NT2/D1 (cell line): ENCODE measurements at regions not wholly inside any gene's neighbourhood (a gene's known extent, or its start where the extent isn't known, plus 50 kb on each side); places are given as distances from the start of the nearest gene placed in this dataset.

ENCODE experiments used
- DNase-seq: peaks from one replicate; pipeline ENCODE4 v3.0.0-alpha.2; 2011; ENCODE audit warnings: low read depth, low spot score
- H3K27me3 ChIP-seq: 2 replicates; pipeline ENCODE4 v1.6.0; 2011; ENCODE audit warnings: mild to moderate bottlenecking; ENCODE audit not compliant: insufficient read length, insufficient read depth
- H3K36me3 ChIP-seq: 2 replicates; pipeline ENCODE4 v1.6.1; 2011; ENCODE audit warnings: mild to moderate bottlenecking, low read length, mixed read lengths; ENCODE audit not compliant: insufficient read depth, insufficient read length
- H3K4me1 ChIP-seq: 2 replicates; pipeline ENCODE4 v1.5.1; 2011; ENCODE audit not compliant: insufficient read depth, insufficient read length
- H3K4me3 ChIP-seq: 2 replicates; pipeline ENCODE4 v1.5.1; 2011; ENCODE audit warnings: low read depth; ENCODE audit not compliant: insufficient read length
- H3K9ac ChIP-seq: 2 replicates; pipeline ENCODE4 v1.6.0; 2011; ENCODE audit warnings: low read depth; ENCODE audit not compliant: insufficient read length
- H3K9me3 ChIP-seq: 2 replicates; pipeline ENCODE4 v1.5.1; 2011; ENCODE audit warnings: mild to moderate bottlenecking, low read length; ENCODE audit not compliant: insufficient read depth
- SUZ12 ChIP-seq: IDR thresholded peaks from 2 replicates; pipeline ENCODE4 v1.6.1; 2011; ENCODE audit not compliant: insufficient read length, insufficient read depth; ENCODE audit errors: extremely low read depth
- YY1 ChIP-seq: IDR thresholded peaks from 2 replicates; pipeline ENCODE4 v1.6.1; 2011; ENCODE audit not compliant: insufficient read length, insufficient read depth
- ZNF274 ChIP-seq: IDR thresholded peaks from 2 replicates; pipeline ENCODE4 v1.6.1; 2011; ENCODE audit warnings: mild to moderate bottlenecking, low read depth, low read length

- no peak overlapping the region for H3K9ac ChIP-seq
- DNase-seq: no peak
- H3K4me1 ChIP-seq: peaks cover 2% of the 10 kb centered on the region
- H3K9me3 ChIP-seq: peaks cover 10% of the 10 kb centered on the region
- H3K4me3 ChIP-seq: no peak overlapping the region
- no peak for TF ChIP-seq SUZ12
- no peak for TF ChIP-seq ZNF274
- TF ChIP-seq YY1: no peak
- no peaks in the 10 kb centered on the region for H3K36me3 ChIP-seq
- H3K27me3 ChIP-seq: no peaks in the 10 kb centered on the region
Observed at GRCh38 chr15:69634860-69635259, 182.2 kb downstream of the RPLP1 start.

- TF ChIP-seq ZNF274 (no peak), SUZ12 (no peak), YY1 (no peak)
- no peaks in the 10 kb centered on the region for H3K36me3 ChIP-seq
- DNase-seq: no peak
- no peak overlapping the region for H3K4me3 ChIP-seq
- H3K4me1 ChIP-seq: peaks cover 2% of the 10 kb centered on the region
- peaks cover 17% of the 10 kb centered on the region for H3K9me3 ChIP-seq
- H3K27me3 ChIP-seq: no peaks in the 10 kb centered on the region
- no peak overlapping the region for H3K9ac ChIP-seq
Observed at GRCh38 chr15:69636169-69636915, 183.7 kb downstream of the RPLP1 start.

GRCh38 chr15:69637818-69638217, 185.2 kb downstream of the RPLP1 start:
- Histone ChIP-seq H3K36me3 (no peaks in the 10 kb centered on the region), H3K9me3 (peaks cover 17% of the 10 kb centered on the region), H3K9ac (no peak overlapping the region), H3K4me1 (no peaks in the 10 kb centered on the region), H3K4me3 (no peak overlapping the region), H3K27me3 (no peaks in the 10 kb centered on the region)
- no peak for DNase-seq
- TF ChIP-seq ZNF274 (no peak), YY1 (no peak), SUZ12 (no peak)

DNA sequence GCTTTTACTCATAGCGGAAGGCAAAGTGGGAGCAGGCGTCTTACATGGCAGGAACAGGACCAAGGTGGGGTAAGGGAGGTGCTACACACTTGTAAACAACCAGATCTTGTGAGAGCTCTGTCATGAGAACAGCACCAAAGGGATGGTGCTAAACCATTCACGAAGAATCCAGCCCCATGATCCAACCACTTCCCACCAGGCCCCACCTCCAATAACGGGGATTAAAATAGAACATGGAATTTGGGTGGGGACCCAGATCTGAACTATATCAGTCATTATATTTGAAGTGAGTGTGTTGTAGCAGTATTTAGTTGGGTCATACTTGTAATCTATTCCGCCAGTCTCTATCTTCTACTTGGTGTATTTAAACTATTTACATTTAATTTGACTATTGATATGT, 190.9 kb downstream of the RPLP1 start:
- H3K4me3 ChIP-seq: no peak overlapping the region
- no peak for TF ChIP-seq SUZ12
- no peak for TF ChIP-seq ZNF274
- TF ChIP-seq YY1: no peak
- H3K9ac ChIP-seq: no peak overlapping the region
- H3K4me1 ChIP-seq: no peaks in the 10 kb centered on the region
- peaks cover 9% of the 10 kb centered on the region for H3K9me3 ChIP-seq
- H3K27me3 ChIP-seq: no peaks in the 10 kb centered on the region
- DNase-seq: no peak
- H3K36me3 ChIP-seq: no peaks in the 10 kb centered on the region

DNA sequence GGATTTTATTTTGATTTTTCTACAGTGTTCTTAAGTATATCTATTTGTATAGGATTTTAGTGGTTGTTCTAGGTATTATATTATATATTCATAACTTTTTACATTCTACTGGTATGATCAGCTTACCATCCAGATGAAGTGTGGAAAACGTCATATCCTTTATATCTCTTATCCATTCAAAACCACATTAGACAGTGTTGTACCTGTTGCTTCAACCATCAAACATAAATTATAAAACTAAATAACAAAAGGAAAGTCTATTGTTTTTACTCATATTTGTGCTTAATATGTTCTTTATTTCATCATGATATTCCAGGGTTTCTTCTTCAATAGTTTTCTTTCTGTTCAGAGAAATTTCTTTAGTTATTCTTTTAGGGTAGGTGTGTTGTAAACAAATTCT, 191.4 kb downstream of the RPLP1 start:
- DNase-seq: no peak
- TF ChIP-seq SUZ12 (no peak), ZNF274 (no peak), YY1 (no peak)
- no peaks in the 10 kb centered on the region for H3K27me3 ChIP-seq

GRCh38 chr15:69644876-69645275, 192.3 kb downstream of the RPLP1 start:
- Histone ChIP-seq H3K4me1 (peaks cover 3% of the 10 kb centered on the region), H3K9ac (no peak overlapping the region), H3K36me3 (no peaks in the 10 kb centered on the region), H3K27me3 (no peaks in the 10 kb centered on the region), H3K9me3 (peaks cover 7% of the 10 kb centered on the region), H3K4me3 (no peak overlapping the region)
- no peak for DNase-seq
- TF ChIP-seq SUZ12: no peak
- TF ChIP-seq YY1: no peak
- no peak for TF ChIP-seq ZNF274

More for the DNA sequence above, 191.4 kb downstream of the RPLP1 start:
- Histone ChIP-seq H3K4me3 (no peak overlapping the region), H3K36me3 (no peaks in the 10 kb centered on the region), H3K9ac (no peak overlapping the region), H3K9me3 (peaks cover 7% of the 10 kb centered on the region), H3K4me1 (no peaks in the 10 kb centered on the region)

GRCh38 chr15:69647142-69647513, 194.5 kb downstream of the RPLP1 start:
- TF ChIP-seq YY1: no peak
- TF ChIP-seq SUZ12: no peak
- no peak for TF ChIP-seq ZNF274
- H3K4me3 ChIP-seq: no peak overlapping the region
- H3K9ac ChIP-seq: no peak overlapping the region
- H3K4me1 ChIP-seq: peaks cover 3% of the 10 kb centered on the region
- peak; percentile 9 for DNase-seq
- H3K27me3 ChIP-seq: no peaks in the 10 kb centered on the region
- no peaks in the 10 kb centered on the region for H3K36me3 ChIP-seq
- H3K9me3 ChIP-seq: no peaks in the 10 kb centered on the region
